SU-DHL-6 (cell line): ENCODE measurements at regions not wholly inside any gene's neighbourhood (a gene's known extent, or its start where the extent isn't known, plus 50 kb on each side); places are given as distances from the start of the nearest gene placed in this dataset.

Experiments
- CTCF ChIP-seq: fragments of 200-600 bp; sonication (generic); IDR thresholded peaks from one replicate; pipeline ENCODE4 v1.5.1; 2017; ENCODE audit warnings: antibody characterized with exemption, mild to moderate bottlenecking, low read length, moderate library complexity; ENCODE audit not compliant: insufficient read depth, poor library complexity, severe bottlenecking
- EZH2phosphoT487 ChIP-seq: fragments of 200-600 bp; sonication (generic), shearing (Covaris generic); conservative IDR thresholded peaks from 2 replicates; pipeline ENCODE4 v1.6.1; 2018; ENCODE audit warnings: mild to moderate bottlenecking, antibody characterized with exemption, low read length, moderate library complexity, mixed read lengths

DNA sequence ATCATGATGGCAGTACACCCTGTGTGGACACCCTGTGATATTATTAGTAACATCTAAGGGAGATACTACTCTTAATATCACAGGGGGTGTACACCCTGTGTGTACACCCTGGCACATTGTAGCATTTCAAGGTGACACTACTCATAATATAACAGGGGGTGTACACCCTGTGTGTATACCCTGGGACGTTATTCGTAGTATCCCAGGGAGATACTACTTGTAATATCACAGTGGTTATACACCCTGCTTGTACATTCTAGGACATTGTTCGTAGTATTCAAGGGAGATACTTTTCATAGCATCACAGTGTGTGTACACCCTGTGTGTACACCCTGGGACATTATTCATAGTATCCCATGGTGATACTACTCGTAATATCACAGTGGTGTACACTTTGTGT is 67.4 kb upstream of the CNIH3 start:
- TF ChIP-seq CTCF (no peak), EZH2phosphoT487 (no peak)
